MM.1S (cell line): ENCODE measurements at regions not wholly inside any gene's neighbourhood (a gene's known extent, or its start where the extent isn't known, plus 50 kb on each side); places are given as distances from the start of the nearest gene placed in this dataset.

Source experiments
- DNase-seq: peaks from one replicate; pipeline ENCODE4 v3.0.0-alpha.2; 2015
- H2AFZ ChIP-seq: fragments of 300-600 bp; sonication (generic); 2 replicates; pipeline ENCODE4 v1.6.0; 2016; ENCODE audit warnings: antibody characterized with exemption, low read length
- H3F3A ChIP-seq: fragments of 300-600 bp; sonication (generic); 2 replicates; pipeline ENCODE4 v1.6.1; 2016; ENCODE audit warnings: mild to moderate bottlenecking, antibody characterized with exemption, low read length, moderate library complexity, mixed read lengths; ENCODE audit not compliant: insufficient read depth
- H3K27ac ChIP-seq: fragments of 300-600 bp; sonication (generic); 2 replicates; pipeline ENCODE4 v1.5.1; 2016; ENCODE audit warnings: mild to moderate bottlenecking, low read length
- H3K27me3 ChIP-seq: fragments of 300-600 bp; sonication (generic); replicated peaks from 2 replicates; pipeline ENCODE4 v1.6.0; 2016; ENCODE audit warnings: low read length; ENCODE audit not compliant: insufficient read depth
- H3K36me3 ChIP-seq: fragments of 300-600 bp; sonication (generic); replicated peaks from 2 replicates; pipeline ENCODE4 v1.6.1; 2016; ENCODE audit warnings: mild to moderate bottlenecking, low read length, mixed read lengths; ENCODE audit not compliant: insufficient read depth
- H3K4me1 ChIP-seq: fragments of 300-600 bp; sonication (generic); 2 replicates; pipeline ENCODE4 v1.6.1; 2016; ENCODE audit warnings: low read length, mixed read lengths
- H3K4me2 ChIP-seq: fragments of 300-600 bp; sonication (generic); 2 replicates; pipeline ENCODE4 v1.6.0; 2016; ENCODE audit warnings: low read depth, low read length
- H3K4me3 ChIP-seq: fragments of 300-600 bp; sonication (generic); 2 replicates; pipeline ENCODE4 v1.5.1; 2016; ENCODE audit warnings: low read length, mixed read lengths
- H3K79me2 ChIP-seq: fragments of 300-600 bp; sonication (generic); 2 replicates; pipeline ENCODE4 v1.6.1; 2016; ENCODE audit warnings: mixed run types, low read length, mixed read lengths
- H3K9ac ChIP-seq: fragments of 300-600 bp; sonication (generic); 2 replicates; pipeline ENCODE4 v1.6.1; 2016; ENCODE audit warnings: low read length, mixed read lengths
- H3K9me2 ChIP-seq: fragments of 300-600 bp; sonication (generic); replicated peaks from 2 replicates; pipeline ENCODE4 v1.6.1; 2016; ENCODE audit warnings: mild to moderate bottlenecking, low read length, mixed read lengths; ENCODE audit not compliant: insufficient read depth
- H3K9me3 ChIP-seq: fragments of 300-600 bp; sonication (generic); replicated peaks from 2 replicates; pipeline ENCODE4 v1.6.1; 2016; ENCODE audit warnings: mild to moderate bottlenecking, low read length, mixed read lengths; ENCODE audit not compliant: insufficient read depth
- H4K20me1 ChIP-seq: fragments of 300-600 bp; sonication (generic); 2 replicates; pipeline ENCODE4 v1.6.1; 2016; ENCODE audit warnings: mild to moderate bottlenecking, low read length, moderate library complexity, mixed read lengths; ENCODE audit not compliant: insufficient read depth
- CTCF ChIP-seq: fragments of 300-600 bp; sonication (generic); IDR thresholded peaks from 2 replicates; pipeline ENCODE4 v1.5.1; 2016; ENCODE audit warnings: antibody characterized with exemption, low read length, mixed read lengths
- EZH2 ChIP-seq: fragments of 300-600 bp; sonication (generic); optimal IDR thresholded peaks from 2 replicates; pipeline ENCODE3; 2017; ENCODE audit warnings: low read depth, mild to moderate bottlenecking, antibody characterized with exemption, low read length, mixed read lengths
- EZH2phosphoT487 ChIP-seq: fragments of 300-600 bp; sonication (generic); IDR thresholded peaks from 2 replicates; pipeline ENCODE4 v1.6.1; 2018; ENCODE audit warnings: antibody characterized with exemption, low read length

GRCh38 chr21:22490049-22490448 lies 1491.8 kb downstream of the NCAM2 start:
- no peak for DNase-seq
- H3F3A ChIP-seq: no peaks in the 10 kb centered on the region
- H3K4me1 ChIP-seq: no peaks in the 10 kb centered on the region
- no peak overlapping the region for H3K4me2 ChIP-seq
- no peaks in the 10 kb centered on the region for H3K36me3 ChIP-seq
- no peak overlapping the region for H3K4me3 ChIP-seq
- H3K79me2 ChIP-seq: no peaks in the 10 kb centered on the region
- TF ChIP-seq EZH2 (no peak), CTCF (no peak), EZH2phosphoT487 (no peak)
- H2AFZ ChIP-seq: no peak overlapping the region
- no peaks in the 10 kb centered on the region for H3K27me3 ChIP-seq
- H4K20me1 ChIP-seq: no peaks in the 10 kb centered on the region
- H3K9ac ChIP-seq: no peak overlapping the region
- no peaks in the 10 kb centered on the region for H3K9me2 ChIP-seq
- H3K9me3 ChIP-seq: no peaks in the 10 kb centered on the region
- H3K27ac ChIP-seq: no peak overlapping the region

- no peaks in the 10 kb centered on the region for H3K4me1 ChIP-seq
- no peaks in the 10 kb centered on the region for H3K36me3 ChIP-seq
- H3K9me2 ChIP-seq: no peaks in the 10 kb centered on the region
- no peak for TF ChIP-seq EZH2
- no peak for TF ChIP-seq EZH2phosphoT487
- no peak for TF ChIP-seq CTCF
- no peaks in the 10 kb centered on the region for H3F3A ChIP-seq
- no peaks in the 10 kb centered on the region for H3K79me2 ChIP-seq
- no peak overlapping the region for H3K4me3 ChIP-seq
- H4K20me1 ChIP-seq: no peaks in the 10 kb centered on the region
- H3K4me2 ChIP-seq: no peak overlapping the region
- no peaks in the 10 kb centered on the region for H3K27me3 ChIP-seq
- no peak overlapping the region for H2AFZ ChIP-seq
- DNase-seq: no peak
- H3K9ac ChIP-seq: no peak overlapping the region
- no peaks in the 10 kb centered on the region for H3K9me3 ChIP-seq
- H3K27ac ChIP-seq: no peak overlapping the region
Observed at GRCh38 chr21:22516230-22516629, 1518.0 kb downstream of the NCAM2 start.

GRCh38 chr21:22535630-22536029 lies 1537.4 kb downstream of the NCAM2 start:
- Histone ChIP-seq H3K27me3 (no peaks in the 10 kb centered on the region), H3F3A (no peaks in the 10 kb centered on the region), H3K9ac (no peak overlapping the region), H3K4me1 (no peaks in the 10 kb centered on the region), H3K79me2 (no peaks in the 10 kb centered on the region), H3K4me3 (no peak overlapping the region), H2AFZ (no peak overlapping the region), H3K9me3 (no peaks in the 10 kb centered on the region), H3K9me2 (no peaks in the 10 kb centered on the region), H4K20me1 (no peaks in the 10 kb centered on the region), H3K27ac (no peak overlapping the region), H3K4me2 (no peak overlapping the region), H3K36me3 (no peaks in the 10 kb centered on the region)
- no peak for TF ChIP-seq EZH2
- TF ChIP-seq EZH2phosphoT487: no peak
- TF ChIP-seq CTCF: no peak
- DNase-seq: no peak
